Thyroid gland (tissue), 4 donors: ENCODE measurements at regions not wholly inside any gene's neighbourhood (a gene's known extent, or its start where the extent isn't known, plus 50 kb on each side); places are given as distances from the start of the nearest gene placed in this dataset.

ENCODE experiments used
- POLR2A ChIP-seq, 2 donors: fragments of 450-650 bp; IDR thresholded peaks; one replicate each; pipeline ENCODE4 v1.6.1; 2017; ENCODE audit warnings: antibody characterized with exemption in 2 of 2, mild to moderate bottlenecking in 2 of 2, moderate library complexity in 1 of 2
- TF ChIP-seq, protein P1 (sequence below), 6 experiments: fragments of 200-600 bp in 3 of 6; fragments of 450-650 bp in 3 of 6; sonication (generic) in 3 of 6; IDR thresholded peaks; one replicate each; pipeline ENCODE4 v1.5.1; 2016 to 2019; ENCODE audit warnings: antibody characterized with exemption in 6 of 6, mild to moderate bottlenecking in 2 of 6, inconsistent platforms in 1 of 6, moderate library complexity in 1 of 6

DNA sequence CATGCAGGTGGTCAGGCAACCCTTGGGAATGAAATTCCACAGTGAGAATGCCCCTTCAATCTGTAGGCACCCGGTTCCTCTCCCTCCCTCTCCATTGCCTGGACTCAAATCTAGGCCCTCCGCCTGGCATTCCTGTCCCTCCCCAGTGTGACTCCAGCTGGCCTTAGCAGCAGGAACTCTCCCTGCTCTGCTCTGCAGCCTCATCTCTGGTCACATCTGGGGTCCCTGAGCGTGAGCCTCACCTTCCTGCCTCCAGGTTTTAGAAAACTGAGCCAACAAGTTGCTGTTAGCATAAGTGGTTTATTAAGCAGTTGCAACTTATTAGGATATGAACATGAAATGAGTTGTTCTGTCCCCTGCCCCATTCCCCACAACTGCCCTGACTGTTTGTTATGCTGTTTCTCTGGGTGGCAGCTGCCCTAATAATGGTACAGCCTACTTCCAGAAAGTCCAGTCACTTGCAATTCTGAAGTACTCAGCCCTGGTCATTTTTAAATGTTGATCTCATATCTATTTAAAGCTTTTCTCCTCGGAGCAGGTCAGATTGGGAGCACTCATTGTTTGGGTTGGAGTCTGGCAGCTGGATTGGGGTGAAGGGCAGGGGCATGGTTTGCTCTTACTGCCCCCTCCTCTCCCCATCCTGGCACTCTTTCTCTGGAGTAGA lies 63.0 kb upstream of the ANKRD34C start:
- TF ChIP-seq, protein P1, sequence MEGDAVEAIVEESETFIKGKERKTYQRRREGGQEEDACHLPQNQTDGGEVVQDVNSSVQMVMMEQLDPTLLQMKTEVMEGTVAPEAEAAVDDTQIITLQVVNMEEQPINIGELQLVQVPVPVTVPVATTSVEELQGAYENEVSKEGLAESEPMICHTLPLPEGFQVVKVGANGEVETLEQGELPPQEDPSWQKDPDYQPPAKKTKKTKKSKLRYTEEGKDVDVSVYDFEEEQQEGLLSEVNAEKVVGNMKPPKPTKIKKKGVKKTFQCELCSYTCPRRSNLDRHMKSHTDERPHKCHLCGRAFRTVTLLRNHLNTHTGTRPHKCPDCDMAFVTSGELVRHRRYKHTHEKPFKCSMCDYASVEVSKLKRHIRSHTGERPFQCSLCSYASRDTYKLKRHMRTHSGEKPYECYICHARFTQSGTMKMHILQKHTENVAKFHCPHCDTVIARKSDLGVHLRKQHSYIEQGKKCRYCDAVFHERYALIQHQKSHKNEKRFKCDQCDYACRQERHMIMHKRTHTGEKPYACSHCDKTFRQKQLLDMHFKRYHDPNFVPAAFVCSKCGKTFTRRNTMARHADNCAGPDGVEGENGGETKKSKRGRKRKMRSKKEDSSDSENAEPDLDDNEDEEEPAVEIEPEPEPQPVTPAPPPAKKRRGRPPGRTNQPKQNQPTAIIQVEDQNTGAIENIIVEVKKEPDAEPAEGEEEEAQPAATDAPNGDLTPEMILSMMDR (IDR thresholded peaks at IDR 0.05): no peak
- no peak for TF ChIP-seq POLR2A (IDR thresholded peaks at IDR 0.05)
